PC-3 (cell line): ENCODE measurements at regions not wholly inside any gene's neighbourhood (a gene's known extent, or its start where the extent isn't known, plus 50 kb on each side); places are given as distances from the start of the nearest gene placed in this dataset.

Experiments used
- ATAC-seq: fragments of 200-7000 bp; cut with Tn5 transposase; 2 replicates; pipeline ENCODE4 v1.9.1; 2020; ENCODE audit warnings: mild to moderate bottlenecking, moderate library complexity
- BruUV-seq: library from RNA; stranded (reverse); fragments of 400-500 nt; replicated peaks from 2 replicates; lab custom pipeline; 2021; lab: Mats Ljungman, UMichigan
- CTCF ChIA-PET: fragments of 300-600 bp; sonication (Branson Sonifier 250); formaldehyde crosslinking; loops from one replicate; lab custom pipeline; 2022; ENCODE audit warnings: antibody characterized with exemption; lab: Charles Lee
- POLR2A ChIA-PET: fragments of 300-600 bp; sonication (Branson Sonifier 250); formaldehyde crosslinking; loops from one replicate; lab custom pipeline; 2022; ENCODE audit warnings: antibody characterized with exemption; ENCODE audit not compliant: unreplicated experiment; lab: Charles Lee
- DNase-seq: peaks from one replicate; pipeline ENCODE4 v3.0.0-alpha.2; 2015
- H2AFZ ChIP-seq: fragments of 300-600 bp; sonication (generic); 2 replicates; pipeline ENCODE4 v1.6.0; 2016; ENCODE audit warnings: antibody characterized with exemption, low read length
- H3F3A ChIP-seq: fragments of 300-600 bp; sonication (generic); one replicate; pipeline ENCODE4 v1.6.0; 2017; ENCODE audit warnings: antibody characterized with exemption, low read length, control low read depth, mild to moderate bottlenecking; ENCODE audit not compliant: unreplicated experiment
- H3K27ac ChIP-seq: fragments of 300-600 bp; sonication (generic); 2 replicates; pipeline ENCODE4 v1.5.1; 2016; ENCODE audit warnings: mild to moderate bottlenecking, low read length
- H3K27me3 ChIP-seq: fragments of 300-600 bp; sonication (generic); 2 replicates; pipeline ENCODE4 v1.6.1; 2016; ENCODE audit warnings: low read length, mixed read lengths
- H3K36me3 ChIP-seq: fragments of 300-600 bp; sonication (generic); 2 replicates; pipeline ENCODE4 v1.6.1; 2016; ENCODE audit warnings: low read depth, mixed run types, low read length, mixed read lengths
- H3K4me1 ChIP-seq: fragments of 300-600 bp; sonication (generic); 2 replicates; pipeline ENCODE4 v1.5.1; 2016; ENCODE audit warnings: low read length; ENCODE audit not compliant: insufficient read depth
- H3K4me2 ChIP-seq: fragments of 300-600 bp; sonication (generic); 2 replicates; pipeline ENCODE4 v1.6.0; 2016; ENCODE audit warnings: low read length
- H3K4me3 ChIP-seq: fragments of 300-600 bp; sonication (generic); 2 replicates; pipeline ENCODE4 v1.5.1; 2016; ENCODE audit warnings: mild to moderate bottlenecking, low read length, mixed read lengths
- H3K79me2 ChIP-seq: fragments of 300-600 bp; sonication (generic); 2 replicates; pipeline ENCODE4 v1.6.1; 2017; ENCODE audit warnings: low read length, mixed read lengths
- H3K9ac ChIP-seq: fragments of 300-600 bp; sonication (generic); 2 replicates; pipeline ENCODE4 v1.6.0; 2016; ENCODE audit warnings: mild to moderate bottlenecking, low read length
- H3K9me2 ChIP-seq: fragments of 300-600 bp; sonication (generic); replicated peaks from 2 replicates; pipeline ENCODE4 v1.6.1; 2016; ENCODE audit warnings: mixed run types, low read length, mixed read lengths
- H3K9me3 ChIP-seq: fragments of 300-600 bp; sonication (generic); 2 replicates; pipeline ENCODE4 v1.6.1; 2016; ENCODE audit warnings: low read length, mixed read lengths
- H4K20me1 ChIP-seq: fragments of 300-600 bp; sonication (generic); 2 replicates; pipeline ENCODE4 v1.6.1; 2016; ENCODE audit warnings: low read length, mixed read lengths
- CTCF ChIP-seq: fragments of 300-600 bp; sonication (generic); conservative IDR thresholded peaks from 2 replicates; pipeline ENCODE4 v1.5.1; 2017; ENCODE audit warnings: antibody characterized with exemption, low read depth, mild to moderate bottlenecking, low read length
- EZH2 ChIP-seq: fragments of 300-600 bp; sonication (generic); IDR thresholded peaks from one replicate; pipeline ENCODE4 v1.6.1; 2017; ENCODE audit warnings: antibody characterized with exemption, mild to moderate bottlenecking, low read length; ENCODE audit not compliant: unreplicated experiment
- EZH2phosphoT487 ChIP-seq: fragments of 300-600 bp; sonication (generic); IDR thresholded peaks from 2 replicates; pipeline ENCODE4 v1.6.1; 2018; ENCODE audit warnings: mild to moderate bottlenecking, antibody characterized with exemption, low read length, borderline replicate concordance
- intact Hi-C: fragments of 100-400 bp; cut with micrococcal nuclease; formaldehyde crosslinking; loops from 2 replicates; pipeline ENCODE4 v1.9.0; 2023

GRCh38 chr16:8194794-8195193 lies 395.5 kb downstream of the TMEM114 start:
- Histone ChIP-seq H3K36me3 (no peaks in the 10 kb centered on the region), H3K79me2 (no peaks in the 10 kb centered on the region), H3K27ac (no peak overlapping the region), H4K20me1 (no peaks in the 10 kb centered on the region), H3F3A (no peaks in the 10 kb centered on the region), H3K27me3 (no peaks in the 10 kb centered on the region), H3K4me3 (no peak overlapping the region), H3K9me3 (no peaks in the 10 kb centered on the region), H3K4me2 (no peak overlapping the region), H2AFZ (no peak overlapping the region), H3K4me1 (no peaks in the 10 kb centered on the region), H3K9ac (no peak overlapping the region), H3K9me2 (no peaks in the 10 kb centered on the region)
- ChIA-PET POLR2A (no interaction called here), CTCF (no interaction called here)
- no peak for DNase-seq
- intact Hi-C loops, result no loop called here
- TF ChIP-seq EZH2 (no peak), CTCF (0 out of 2 replicates have a peak, but pooled peaks have one; percentile 12)
- ATAC-seq, result no peak
- BruUV-seq, result no TSS peak

- BruUV-seq, result no TSS peak
- DNase-seq, result no peak
- ChIA-PET POLR2A (no interaction called here), CTCF (no interaction called here)
- TF ChIP-seq EZH2 (no peak), EZH2phosphoT487 (no peak), CTCF (no peak)
- H3K9me2 ChIP-seq, result no peaks in the 10 kb centered on the region
- no peak for ATAC-seq
- no peaks in the 10 kb centered on the region for H3K36me3 ChIP-seq
- no peaks in the 10 kb centered on the region for H4K20me1 ChIP-seq
- no peaks in the 10 kb centered on the region for H3K4me1 ChIP-seq
- H3K79me2 ChIP-seq, result no peaks in the 10 kb centered on the region
- no peaks in the 10 kb centered on the region for H3K9me3 ChIP-seq
- no peaks in the 10 kb centered on the region for H3F3A ChIP-seq
- H3K27me3 ChIP-seq, result no peaks in the 10 kb centered on the region
- no peak overlapping the region for H3K9ac ChIP-seq
- H2AFZ ChIP-seq, result no peak overlapping the region
- intact Hi-C loops, result no loop called here
- no peak overlapping the region for H3K27ac ChIP-seq
- H3K4me2 ChIP-seq, result no peak overlapping the region
- H3K4me3 ChIP-seq, result no peak overlapping the region
Measured at GRCh38 chr16:8188841-8189240, 401.5 kb downstream of the TMEM114 start.

GRCh38 chr16:8187782-8188372 lies 402.4 kb downstream of the TMEM114 start:
- Histone ChIP-seq H3K9ac (no peak overlapping the region), H3K9me3 (no peaks in the 10 kb centered on the region), H3K27me3 (no peaks in the 10 kb centered on the region), H4K20me1 (no peaks in the 10 kb centered on the region), H3K27ac (no peak overlapping the region), H3K4me2 (no peak overlapping the region), H3K9me2 (no peaks in the 10 kb centered on the region), H3K4me3 (no peak overlapping the region), H2AFZ (no peak overlapping the region), H3K4me1 (no peaks in the 10 kb centered on the region), H3K36me3 (no peaks in the 10 kb centered on the region), H3F3A (no peaks in the 10 kb centered on the region), H3K79me2 (no peaks in the 10 kb centered on the region)
- no TSS peak for BruUV-seq
- ATAC-seq, result no peak
- TF ChIP-seq CTCF, result no peak
- no peak for TF ChIP-seq EZH2phosphoT487
- TF ChIP-seq EZH2, result no peak
- intact Hi-C loops, result no loop called here
- ChIA-PET POLR2A (no interaction called here), CTCF (no interaction called here)
- no peak for DNase-seq
